K562 (cell line): ENCODE measurements at regions not wholly inside any gene's neighbourhood (a gene's known extent, or its start where the extent isn't known, plus 50 kb on each side); places are given as distances from the start of the nearest gene placed in this dataset.

Source experiments
- CBX2 ChIP-seq: fragments of 200-600 bp; sonication (generic); IDR thresholded peaks from one replicate; pipeline ENCODE4 v1.6.1; 2012; ENCODE audit warnings: mild to moderate bottlenecking, low read length, inconsistent platforms; ENCODE audit not compliant: insufficient read depth, poor library complexity, severe bottlenecking
- EHMT2 ChIP-seq: fragments of 450-650 bp; IDR thresholded peaks from 2 replicates; pipeline ENCODE4 v1.6.1; 2018; ENCODE audit warnings: antibody characterized with exemption
- FUS ChIP-seq: fragments of 200-400 bp; formaldehyde crosslinking; optimal IDR thresholded peaks from 2 replicates; pipeline ENCODE3; 2017; ENCODE audit warnings: low read depth, low read length
- HDAC2 ChIP-seq: fragments of 450-650 bp; IDR thresholded peaks from 2 replicates; pipeline ENCODE4 v1.6.1; 2016; ENCODE audit warnings: mild to moderate bottlenecking
- HEY1 ChIP-seq: fragments of 250-450 bp; sonication (Bioruptor Pico); IDR thresholded peaks from 2 replicates; pipeline ENCODE4 v1.5.0; 2020; ENCODE audit warnings: mild to moderate bottlenecking, moderate library complexity, borderline replicate concordance
- KLF16 ChIP-seq: IDR thresholded peaks from 2 replicates; pipeline ENCODE4 v1.6.1; 2016; ENCODE audit warnings: antibody characterized with exemption
- MAZ ChIP-seq, 2 experiments: fragments of 450-650 bp in 1 of 2; sonication (generic) in 1 of 2; formaldehyde crosslinking; IDR thresholded peaks in 1 of 2; conservative IDR thresholded peaks in 1 of 2; 2 replicates each; pipeline versions ENCODE4 v1.4.0 to v1.5.0; 2020; ENCODE audit warnings: mild to moderate bottlenecking in 1 of 2, missing genetic modification reagents in 1 of 2
- MECOM ChIP-seq: fragments of 250-450 bp; sonication (Bioruptor Pico); IDR thresholded peaks from 2 replicates; pipeline ENCODE4 v1.8.0; 2022; ENCODE audit warnings: inconsistent platforms
- NEUROD1 ChIP-seq: fragments of 150-350 bp; IDR thresholded peaks from 2 replicates; pipeline ENCODE4 v1.6.1; 2014; ENCODE audit warnings: borderline replicate concordance, low read length, low read depth; ENCODE audit not compliant: partially characterized antibody
- NR4A1 ChIP-seq, 2 experiments: fragments of 250-450 bp in 1 of 2; fragments of 450-650 bp in 1 of 2; sonication (Bioruptor Pico) in 1 of 2; IDR thresholded peaks; 2 replicates each; pipeline versions ENCODE4 v1.4.0 to v1.6.1; 2016 to 2020; ENCODE audit warnings: mild to moderate bottlenecking in 2 of 2, missing compliant biosample characterization in 1 of 2, missing genetic modification characterization in 1 of 2, moderate library complexity in 1 of 2
- NUFIP1 ChIP-seq: fragments of 450-650 bp; IDR thresholded peaks from 2 replicates; pipeline ENCODE4 v1.6.1; 2018; ENCODE audit not compliant: partially characterized antibody
- PREB ChIP-seq: sonication (generic); formaldehyde crosslinking; IDR thresholded peaks from 2 replicates; pipeline ENCODE4 v1.8.1; 2023; ENCODE audit warnings: mild to moderate bottlenecking, missing genetic modification reagents
- SMAD1 ChIP-seq: fragments of 150-350 bp; IDR thresholded peaks from 2 replicates; pipeline ENCODE4 v1.6.1; 2014; ENCODE audit warnings: low read length, low read depth; ENCODE audit not compliant: partially characterized antibody
- SREBF2 ChIP-seq: sonication (generic); formaldehyde crosslinking; IDR thresholded peaks from 2 replicates; pipeline ENCODE4 v1.4.0; 2020; ENCODE audit warnings: mild to moderate bottlenecking, missing genetic modification reagents
- TAF7 ChIP-seq: fragments of 450-650 bp; IDR thresholded peaks from 2 replicates; pipeline ENCODE4 v1.6.1; 2016; ENCODE audit warnings: missing genetic modification characterization, missing compliant biosample characterization
- TFE3 ChIP-seq: fragments of 450-650 bp; formaldehyde crosslinking; IDR thresholded peaks from 2 replicates; pipeline ENCODE4 v1.4.0; 2020; ENCODE audit warnings: mild to moderate bottlenecking, mixed read lengths
- ZNF384 ChIP-seq: IDR thresholded peaks from 2 replicates; pipeline ENCODE4 v1.6.1; 2012; ENCODE audit warnings: low read depth, low read length, improper control_type of control experiment
- ZNF592 ChIP-seq: fragments of 450-650 bp; IDR thresholded peaks from 2 replicates; pipeline ENCODE4 v1.6.1; 2017; ENCODE audit warnings: antibody characterized with exemption, mild to moderate bottlenecking
- ZSCAN32 ChIP-seq: fragments of 450-650 bp; formaldehyde crosslinking; IDR thresholded peaks from 2 replicates; pipeline ENCODE4 v1.4.0; 2020; ENCODE audit warnings: mild to moderate bottlenecking, moderate library complexity

DNA sequence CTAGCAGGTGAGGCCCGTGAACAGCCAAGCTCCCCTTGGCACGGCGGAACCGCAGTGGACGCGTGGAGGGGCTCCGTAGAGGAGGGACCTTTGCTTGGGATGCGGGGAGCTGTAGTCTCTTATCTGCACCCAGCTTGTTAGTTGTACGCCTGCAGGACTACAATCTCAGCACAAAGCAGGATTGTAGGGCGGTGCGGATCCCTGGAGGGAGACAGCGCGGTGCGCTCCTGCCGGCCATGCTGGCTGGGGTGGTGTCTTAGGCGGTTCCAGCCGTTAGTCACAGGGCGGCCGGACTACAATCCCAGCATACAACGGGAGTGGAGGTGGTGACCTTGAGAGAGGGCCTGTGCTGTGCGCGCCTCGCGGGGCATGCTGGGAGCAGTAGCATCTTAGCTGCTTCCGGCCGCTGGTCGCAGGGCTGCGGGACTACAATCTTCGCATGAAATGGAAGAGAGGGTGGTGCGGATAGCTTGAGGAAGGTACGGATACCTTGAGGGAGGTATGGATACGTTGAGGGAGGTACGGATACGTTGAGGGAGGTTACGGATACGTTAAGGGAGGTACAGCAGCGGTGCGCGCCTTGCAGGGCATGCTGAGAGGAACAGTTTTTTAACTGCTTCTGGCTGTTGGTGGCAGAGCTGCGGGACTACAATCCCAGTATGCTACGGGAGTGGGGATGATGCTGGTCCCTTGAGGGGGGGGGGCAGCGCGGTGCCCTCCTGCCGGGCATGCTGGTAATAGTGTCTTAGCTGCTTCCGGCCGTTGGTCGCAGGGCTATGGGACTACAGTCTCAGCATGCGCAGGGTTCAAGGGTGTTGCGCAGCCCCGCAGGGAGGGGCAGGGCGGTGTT lies 1419.1 kb downstream of the UQCRFS1 start (continued):
- TF ChIP-seq TFE3 (CRISPR knock-in tag) (no peak), SREBF2 (no peak), PREB (CRISPR knock-in tag) (no peak), HEY1 (CRISPR knock-in tag) (no peak), CBX2 (no peak), TAF7 (peak; percentile 67), MAZ (CRISPR knock-in tag; conservative IDR thresholded peaks at IDR 0.05 in 1 of 2, IDR thresholded peaks at IDR 0.05 in 1 of 2) (no peak; a peak in 2 of 4 replicates), FUS (no peak), MECOM (no peak), NUFIP1 (no peak), HDAC2 (no peak), KLF16 (no peak), NR4A1 (CRISPR knock-in tag; IDR thresholded peaks at IDR 0.05) (no peak), NR4A1 (tag; IDR thresholded peaks at IDR 0.05) (no peak), SMAD1 (no peak), EHMT2 (no peak), ZNF384 (no peak), ZNF592 (no peak), ZSCAN32 (no peak), NEUROD1 (no peak)
